Vagina (tissue), 2 donors: ENCODE measurements at regions not wholly inside any gene's neighbourhood (a gene's known extent, or its start where the extent isn't known, plus 50 kb on each side); places are given as distances from the start of the nearest gene placed in this dataset.

ENCODE experiments used
- DNase-seq, 2 donors: peaks; one replicate each; pipeline ENCODE4 v3.0.0-alpha.2; 2017; ENCODE audit errors: extremely low spot score in 2 of 2
- H3K27ac ChIP-seq: fragments of 200-600 bp; sonication (generic); one replicate; pipeline ENCODE4 v1.5.1; 2019
- H3K27me3 ChIP-seq: fragments of 200-600 bp; sonication (generic); one replicate; pipeline ENCODE4 v1.5.1; 2019
- H3K36me3 ChIP-seq, 2 donors: fragments of 200-600 bp; sonication (generic); one replicate each; pipeline ENCODE4 v1.5.1; 2017 to 2019
- H3K4me1 ChIP-seq: fragments of 200-600 bp; sonication (generic); one replicate; pipeline ENCODE4 v1.5.1; 2019
- H3K4me3 ChIP-seq, 2 donors: fragments of 200-600 bp; sonication (generic); 1 replicate in 1 of 2; 2 replicates in 1 of 2; pipeline ENCODE4 v1.5.1; 2016 to 2019
- H3K9me3 ChIP-seq: fragments of 200-600 bp; sonication (generic); one replicate; pipeline ENCODE4 v1.5.1; 2019
- POLR2A ChIP-seq, 2 donors: fragments of 450-650 bp; IDR thresholded peaks; one replicate each; pipeline ENCODE4 v1.6.1; 2017; ENCODE audit warnings: antibody characterized with exemption in 2 of 2, mild to moderate bottlenecking in 2 of 2, moderate library complexity in 2 of 2
- POLR2AphosphoS5 ChIP-seq, 2 donors: sonication (generic); formaldehyde crosslinking; IDR thresholded peaks; one replicate each; pipeline ENCODE4 v1.9.0; 2017; ENCODE audit warnings: antibody characterized with exemption in 2 of 2, mild to moderate bottlenecking in 2 of 2, low read depth in 1 of 2; ENCODE audit not compliant: insufficient read depth in 1 of 2
- intact Hi-C: fragments of 100-400 bp; cut with DNase I; formaldehyde crosslinking; loops from one replicate; pipeline ENCODE4 v1.15.1; 2023
- TF ChIP-seq, protein P1 (sequence below), 3 experiments: fragments of 450-650 bp in 2 of 3; fragments of 200-600 bp in 1 of 3; sonication (generic) in 1 of 3; IDR thresholded peaks; one replicate each; pipeline ENCODE4 v1.5.1; 2017 to 2019; ENCODE audit warnings: antibody characterized with exemption in 3 of 3, mild to moderate bottlenecking in 2 of 3, moderate library complexity in 2 of 3

DNA sequence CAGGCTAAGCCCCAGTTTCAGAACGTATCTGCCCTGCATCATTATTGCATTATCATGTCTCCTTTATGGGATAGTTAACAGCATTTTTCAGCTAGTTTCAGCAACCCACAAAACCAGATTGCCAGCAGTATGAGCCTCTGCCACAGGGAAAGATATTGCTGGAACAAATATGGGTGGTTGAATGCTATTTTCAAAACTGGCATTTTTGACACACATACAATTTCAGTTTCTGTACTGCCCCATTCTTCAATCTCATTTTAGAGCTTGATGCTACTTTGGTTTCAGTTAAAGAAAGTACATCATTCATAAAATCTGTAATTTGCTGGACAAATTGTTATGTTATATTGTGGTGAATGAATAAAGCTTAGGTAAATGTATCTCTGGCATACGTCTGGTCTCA lies 1037.5 kb downstream of the NAALADL2 start:
- TF ChIP-seq, protein P1, sequence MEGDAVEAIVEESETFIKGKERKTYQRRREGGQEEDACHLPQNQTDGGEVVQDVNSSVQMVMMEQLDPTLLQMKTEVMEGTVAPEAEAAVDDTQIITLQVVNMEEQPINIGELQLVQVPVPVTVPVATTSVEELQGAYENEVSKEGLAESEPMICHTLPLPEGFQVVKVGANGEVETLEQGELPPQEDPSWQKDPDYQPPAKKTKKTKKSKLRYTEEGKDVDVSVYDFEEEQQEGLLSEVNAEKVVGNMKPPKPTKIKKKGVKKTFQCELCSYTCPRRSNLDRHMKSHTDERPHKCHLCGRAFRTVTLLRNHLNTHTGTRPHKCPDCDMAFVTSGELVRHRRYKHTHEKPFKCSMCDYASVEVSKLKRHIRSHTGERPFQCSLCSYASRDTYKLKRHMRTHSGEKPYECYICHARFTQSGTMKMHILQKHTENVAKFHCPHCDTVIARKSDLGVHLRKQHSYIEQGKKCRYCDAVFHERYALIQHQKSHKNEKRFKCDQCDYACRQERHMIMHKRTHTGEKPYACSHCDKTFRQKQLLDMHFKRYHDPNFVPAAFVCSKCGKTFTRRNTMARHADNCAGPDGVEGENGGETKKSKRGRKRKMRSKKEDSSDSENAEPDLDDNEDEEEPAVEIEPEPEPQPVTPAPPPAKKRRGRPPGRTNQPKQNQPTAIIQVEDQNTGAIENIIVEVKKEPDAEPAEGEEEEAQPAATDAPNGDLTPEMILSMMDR (IDR thresholded peaks at IDR 0.05): no peak
- TF ChIP-seq POLR2AphosphoS5 (IDR thresholded peaks at IDR 0.05; ENCODE audit: insufficient read depth in 1 of 2, low read depth in 1 of 2): no peak
- TF ChIP-seq POLR2A (IDR thresholded peaks at IDR 0.05): no peak
- intact Hi-C loops: no loop called here
- Histone ChIP-seq H3K36me3 (no peaks in the 10 kb centered on the region), H3K9me3 (no peaks in the 10 kb centered on the region), H3K4me3 (no peak overlapping the region), H3K27ac (no peak overlapping the region), H3K27me3 (no peaks in the 10 kb centered on the region), H3K4me1 (no peaks in the 10 kb centered on the region)
- no peak for DNase-seq

DNA sequence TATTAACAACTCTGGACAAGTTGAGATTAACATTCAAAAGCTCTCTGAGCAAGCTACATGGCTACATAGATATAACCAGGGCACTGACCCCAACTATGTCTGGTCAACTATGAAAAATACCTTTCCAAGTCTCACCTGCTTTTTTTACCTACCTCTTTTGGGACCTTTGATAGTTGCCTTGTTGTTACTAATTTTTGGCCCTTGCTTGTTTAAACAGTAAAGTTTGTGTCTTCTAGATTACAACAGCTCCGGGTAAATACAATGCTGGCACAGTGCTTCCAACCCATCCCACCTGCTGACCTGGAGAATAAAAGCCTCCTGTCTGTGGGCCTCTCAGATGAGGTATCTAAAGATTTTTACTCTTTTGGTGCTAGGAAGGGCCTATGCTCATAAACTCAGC lies 1036.6 kb downstream of the NAALADL2 start:
- Histone ChIP-seq H3K9me3 (no peaks in the 10 kb centered on the region), H3K36me3 (no peaks in the 10 kb centered on the region), H3K4me3 (no peak overlapping the region), H3K27ac (no peak overlapping the region), H3K27me3 (no peaks in the 10 kb centered on the region), H3K4me1 (no peaks in the 10 kb centered on the region)
- TF ChIP-seq, protein P1 (IDR thresholded peaks at IDR 0.05): no peak
- no peak for TF ChIP-seq POLR2A (IDR thresholded peaks at IDR 0.05)
- no peak for TF ChIP-seq POLR2AphosphoS5 (IDR thresholded peaks at IDR 0.05; ENCODE audit: insufficient read depth in 1 of 2, low read depth in 1 of 2)
- no peak for DNase-seq
- intact Hi-C loops: no loop called here

DNA sequence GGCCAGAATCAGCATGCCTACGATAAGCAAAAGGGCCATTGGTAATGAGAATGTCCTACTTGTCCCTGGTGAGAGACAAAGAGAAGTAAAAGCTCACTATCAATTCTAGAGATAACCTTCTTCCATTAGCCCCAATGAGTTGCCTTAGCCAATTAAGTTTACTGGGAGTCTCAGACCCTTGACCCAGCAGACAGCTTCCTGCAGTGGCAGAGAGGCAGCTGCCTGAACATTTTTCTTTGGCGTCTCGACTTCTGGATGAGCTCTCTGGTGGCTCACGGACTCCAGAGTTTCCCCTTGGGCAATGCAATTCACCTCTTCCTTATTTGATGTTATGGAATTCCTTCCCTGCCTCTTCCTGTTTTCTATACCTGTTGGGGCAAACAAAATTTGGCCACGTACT lies 1034.4 kb downstream of the NAALADL2 start:
- Histone ChIP-seq H3K4me3 (no peak overlapping the region), H3K27me3 (no peaks in the 10 kb centered on the region), H3K36me3 (no peaks in the 10 kb centered on the region), H3K27ac (no peak overlapping the region), H3K9me3 (no peaks in the 10 kb centered on the region), H3K4me1 (no peaks in the 10 kb centered on the region)
- TF ChIP-seq POLR2AphosphoS5 (IDR thresholded peaks at IDR 0.05; ENCODE audit: insufficient read depth in 1 of 2, low read depth in 1 of 2) (no peak), POLR2A (IDR thresholded peaks at IDR 0.05) (no peak)
- TF ChIP-seq, protein P1 (IDR thresholded peaks at IDR 0.05): no peak
- DNase-seq: no peak
- intact Hi-C loops: no loop called here

DNA sequence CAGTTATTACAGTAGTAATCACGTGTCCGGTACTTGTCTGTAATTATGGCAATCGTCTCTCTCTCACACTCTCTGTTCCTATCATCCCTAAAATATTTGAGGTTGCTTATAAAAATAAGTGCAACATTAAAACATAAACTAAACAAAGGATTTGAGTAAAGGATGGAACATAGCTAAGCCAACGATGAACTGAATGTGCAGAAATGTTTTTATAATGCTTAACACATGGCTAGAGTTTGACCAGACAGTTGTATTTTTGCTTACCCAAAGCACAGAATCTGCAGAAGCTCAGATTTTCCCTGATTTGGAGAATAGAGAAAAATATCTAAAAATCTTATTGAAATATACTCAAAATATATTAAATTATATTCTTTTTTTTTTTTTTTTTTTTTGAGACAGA lies 1030.9 kb downstream of the NAALADL2 start:
- H3K4me3 ChIP-seq: no peak overlapping the region
- H3K27ac ChIP-seq: no peak overlapping the region
- intact Hi-C loops: no loop called here
- H3K4me1 ChIP-seq: no peaks in the 10 kb centered on the region
- H3K36me3 ChIP-seq: no peaks in the 10 kb centered on the region
- H3K27me3 ChIP-seq: no peaks in the 10 kb centered on the region
- TF ChIP-seq POLR2AphosphoS5 (IDR thresholded peaks at IDR 0.05; ENCODE audit: insufficient read depth in 1 of 2, low read depth in 1 of 2) (no peak), POLR2A (IDR thresholded peaks at IDR 0.05) (no peak)
- TF ChIP-seq, protein P1 (IDR thresholded peaks at IDR 0.05): no peak
- H3K9me3 ChIP-seq: no peaks in the 10 kb centered on the region
- DNase-seq: no peak

DNA sequence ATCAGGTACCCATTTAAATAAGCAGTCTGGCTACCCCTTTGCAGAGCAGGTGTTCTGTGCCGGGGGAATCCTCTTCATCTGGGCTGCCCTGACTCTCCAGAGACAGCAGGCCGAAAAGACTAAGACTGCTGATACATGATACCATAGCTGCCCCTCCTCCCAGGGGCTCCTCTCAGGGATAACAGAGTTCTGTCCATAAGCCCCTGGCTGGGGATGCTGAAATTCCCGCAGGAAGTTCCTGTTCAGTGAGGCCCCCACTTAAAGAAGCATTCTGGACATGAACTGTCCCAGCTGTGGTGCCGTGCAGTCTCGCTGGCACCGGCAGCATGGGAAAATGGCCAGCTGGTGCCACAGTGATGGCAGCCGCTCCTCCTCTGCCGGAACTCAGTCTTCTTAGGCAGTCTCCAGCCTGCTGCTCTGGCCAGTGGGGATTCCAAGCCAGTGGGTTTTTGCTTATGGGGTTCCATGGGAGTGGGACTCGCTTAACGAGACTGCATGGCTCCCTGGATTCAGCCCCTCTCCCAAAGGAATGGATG lies 1026.2 kb downstream of the NAALADL2 start:
- H3K27ac ChIP-seq: no peak overlapping the region
- intact Hi-C loops: no loop called here
- TF ChIP-seq, protein P1 (IDR thresholded peaks at IDR 0.05): no peak
- TF ChIP-seq POLR2A (IDR thresholded peaks at IDR 0.05) (no peak), POLR2AphosphoS5 (IDR thresholded peaks at IDR 0.05; ENCODE audit: insufficient read depth in 1 of 2, low read depth in 1 of 2) (no peak)

More for the DNA sequence above, 1026.2 kb downstream of the NAALADL2 start:
- no peak for DNase-seq
- Histone ChIP-seq H3K4me3 (no peak overlapping the region), H3K27me3 (no peaks in the 10 kb centered on the region), H3K4me1 (no peaks in the 10 kb centered on the region), H3K9me3 (no peaks in the 10 kb centered on the region), H3K36me3 (no peaks in the 10 kb centered on the region)
